Lung (tissue), 11 donors: ENCODE measurements at regions not wholly inside any gene's neighbourhood (a gene's known extent, or its start where the extent isn't known, plus 50 kb on each side); places are given as distances from the start of the nearest gene placed in this dataset.

Experiments
- ATAC-seq: fragments of 200-7000 bp; cut with Tn5 transposase; one replicate; pipeline ENCODE4 v1.9.1; 2020; ENCODE audit warnings: moderate number of reproducible peaks; ENCODE audit not compliant: insufficient read depth, low FRiP score
- DNase-seq, 3 donors: peaks; one replicate each; pipeline ENCODE4 v3.0.0-alpha.2; 2013 to 2017
- H3K27ac ChIP-seq, 2 donors: one replicate each; pipeline ENCODE4 v1.5.1; 2013; ENCODE audit warnings: mild to moderate bottlenecking in 2 of 2, moderate library complexity in 2 of 2, control low read depth in 1 of 2, inconsistent platforms in 1 of 2, low read depth in 1 of 2, low read length in 1 of 2
- H3K27me3 ChIP-seq, 3 donors: one replicate each; pipeline ENCODE4 v1.5.1; 2013; ENCODE audit warnings: low read length in 2 of 3; ENCODE audit not compliant: control insufficient read depth in 3 of 3, insufficient read depth in 3 of 3
- H3K36me3 ChIP-seq, 4 donors: one replicate each; pipeline ENCODE4 v1.5.1; 2013; ENCODE audit warnings: low read length in 4 of 4, mild to moderate bottlenecking in 1 of 4, moderate library complexity in 1 of 4; ENCODE audit not compliant: control insufficient read depth in 4 of 4, insufficient read depth in 4 of 4
- H3K4me1 ChIP-seq, 5 donors: one replicate each; pipeline ENCODE4 v1.5.1; 2013; ENCODE audit warnings: low read length in 5 of 5, mild to moderate bottlenecking in 2 of 5, moderate library complexity in 1 of 5; ENCODE audit not compliant: control insufficient read depth in 5 of 5, insufficient read depth in 5 of 5
- H3K4me3 ChIP-seq: one replicate; pipeline ENCODE4 v1.5.1; 2013; ENCODE audit warnings: mild to moderate bottlenecking, control low read depth, moderate library complexity
- H3K9ac ChIP-seq, 2 donors: one replicate each; pipeline ENCODE4 v1.5.1; 2013; ENCODE audit warnings: low read length in 2 of 2, control low read depth in 1 of 2; ENCODE audit not compliant: insufficient read depth in 1 of 2
- H3K9me3 ChIP-seq, 4 donors: one replicate each; pipeline ENCODE4 v1.5.1; 2013; ENCODE audit warnings: low read length in 3 of 4, mild to moderate bottlenecking in 1 of 4, moderate library complexity in 1 of 4; ENCODE audit not compliant: control insufficient read depth in 4 of 4, insufficient read depth in 3 of 4
- CTCF ChIP-seq: IDR thresholded peaks from 2 replicates; pipeline ENCODE4 v1.5.1; 2012; ENCODE audit warnings: mild to moderate bottlenecking; ENCODE audit errors: control extremely low read depth, extremely low read depth
- WGBS, 2 donors: extraction: QIAGEN DNeasy Blood & Tissue Kit; methylation state at CpG; one replicate each; pipeline ENCODE4 v1.1.7; 2013; 5-methylcytosine and 5-hydroxymethylcytosine counted together
- donor health status: control.
- donor health status: control.
- donor health status: Bipolar disorder and iron deficiency.
- donor health status: healthy.
- donor health status: DM: yes; HTN: yes; CAD: no.

DNA sequence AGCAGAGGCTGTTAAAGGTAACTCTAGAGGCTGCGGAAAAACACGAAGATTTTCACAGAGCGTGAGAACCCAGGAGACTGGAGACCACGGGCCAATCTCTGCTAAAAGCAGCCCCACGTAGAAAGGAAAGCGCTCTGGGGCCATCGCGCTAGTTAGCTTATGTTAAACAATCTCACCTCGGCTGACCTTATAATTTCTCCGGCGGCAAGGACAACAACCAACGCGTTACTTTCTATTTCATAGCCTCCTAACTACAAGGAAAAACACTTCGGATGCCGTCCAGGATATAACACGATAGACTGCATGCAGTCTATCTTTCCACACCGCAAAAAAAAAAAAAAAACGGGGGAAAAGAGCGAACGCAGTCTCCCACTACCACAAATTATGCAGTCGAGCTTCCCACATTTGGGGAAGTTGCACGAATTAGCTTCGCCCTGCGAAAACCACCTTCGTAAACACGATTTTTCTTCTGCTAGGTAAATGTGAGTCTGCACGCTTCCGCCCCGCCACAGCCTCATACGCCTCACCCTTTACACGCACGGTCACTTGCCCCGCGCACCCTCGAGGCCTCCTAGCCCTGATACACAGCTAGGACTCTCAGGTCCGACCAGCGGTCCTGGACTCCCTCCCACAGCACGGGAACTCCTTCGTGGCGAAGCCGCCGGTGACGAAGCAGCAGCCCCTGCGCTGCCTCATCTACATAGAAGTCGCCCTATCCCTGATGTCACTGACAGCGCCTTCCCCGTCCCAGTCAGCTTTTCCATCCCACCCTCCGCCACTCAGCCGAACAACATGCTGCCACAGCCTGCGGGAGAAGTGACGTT lies 87.8 kb downstream of the PRKAB2 start:
- DNase-seq (peak; percentile 85 to 94 (median 92)), ATAC-seq (peak; percentile 80)
- Histone ChIP-seq H3K27ac (peak overlapping the region in 1 of 2 donors; percentile 72), H3K9ac (peak overlapping the region; percentile 57 to 98), H3K27me3 (peaks cover 6 to 48% (median 38%) of the 10 kb centered on the region in 3 donors), H3K36me3 (no peaks in the 10 kb centered on the region), H3K4me3 (peak overlapping the region; percentile 33), H3K4me1 (peaks cover 0 to 19% (median 0%) of the 10 kb centered on the region in 5 donors), H3K9me3 (peaks cover 0 to 18% (median 0%) of the 10 kb centered on the region in 4 donors)
- TF ChIP-seq CTCF, result no peak
- 1% methylated on average over 51 of the region's 51 CpGs for WGBS, 2 donors

- Histone ChIP-seq H3K36me3 (no peaks in the 10 kb centered on the region), H3K9me3 (peaks cover 0 to 22% (median 0%) of the 10 kb centered on the region in 4 donors), H3K4me3 (peak overlapping the region; percentile 31), H3K27me3 (peaks cover 10 to 54% (median 44%) of the 10 kb centered on the region in 3 donors), H3K9ac (peak overlapping the region in 1 of 2 donors; percentile 98), H3K4me1 (peaks cover 0 to 24% (median 0%) of the 10 kb centered on the region in 5 donors), H3K27ac (peak overlapping the region in 1 of 2 donors; percentile 37)
- 23 to 27% methylated on average over 18 of the region's 18 CpGs for WGBS, 2 donors
- no peak for ATAC-seq
- TF ChIP-seq CTCF, result no peak
- DNase-seq, result no peak
Observed at GRCh38 chr1:147083919-147084272, 88.4 kb downstream of the PRKAB2 start.

DNA sequence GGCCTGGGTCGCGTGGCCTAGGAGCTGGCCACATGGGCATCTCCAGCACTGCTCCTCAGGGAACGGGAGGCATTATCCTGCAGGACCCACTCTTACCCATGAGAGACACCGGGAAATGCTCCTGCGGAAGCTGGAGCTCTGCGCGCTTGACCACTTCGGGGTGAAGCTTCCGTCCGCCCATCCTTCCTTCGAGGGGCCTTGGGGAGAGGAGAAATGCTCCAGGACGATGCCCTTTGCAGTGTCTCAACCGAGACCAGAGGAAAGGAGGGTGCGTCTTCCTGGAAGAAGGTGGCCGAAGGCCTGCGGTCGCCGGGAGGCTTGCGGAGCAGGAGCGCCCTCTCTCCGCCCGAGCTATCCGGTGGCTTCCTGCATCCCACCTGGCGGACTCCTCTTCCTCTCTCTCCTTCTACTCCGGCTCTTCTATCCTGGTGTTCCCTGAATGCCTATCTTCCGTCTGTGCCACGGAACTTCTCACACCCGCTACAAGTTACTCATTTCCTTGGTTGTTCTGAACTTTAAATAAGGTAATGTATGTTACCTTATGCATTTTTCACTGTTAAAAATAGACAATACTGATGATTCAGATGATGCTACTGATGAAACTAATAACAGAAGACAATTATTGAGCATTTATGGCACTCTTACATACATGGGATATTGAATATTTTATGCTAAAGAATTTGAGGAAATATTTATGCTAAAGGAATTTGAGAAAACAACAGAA lies 91.4 kb downstream of the PRKAB2 start:
- Histone ChIP-seq H3K9ac (no peak overlapping the region), H3K36me3 (no peaks in the 10 kb centered on the region), H3K4me1 (peaks cover 0 to 31% (median 4%) of the 10 kb centered on the region in 5 donors), H3K27ac (no peak overlapping the region), H3K4me3 (no peak overlapping the region), H3K9me3 (peaks cover 0 to 40% (median 0%) of the 10 kb centered on the region in 4 donors), H3K27me3 (peaks cover 20 to 84% (median 74%) of the 10 kb centered on the region in 3 donors)
- TF ChIP-seq CTCF, result no peak
- 9 to 25% methylated on average over 28 of the region's 28 CpGs for WGBS, 2 donors
- ATAC-seq (no peak), DNase-seq (no peak)
